GM18511 (cell line): ENCODE measurements at regions not wholly inside any gene's neighbourhood (a gene's known extent, or its start where the extent isn't known, plus 50 kb on each side); places are given as distances from the start of the nearest gene placed in this dataset.

Experiments
- ATAC-seq: cut with Tn5 transposase; IDR thresholded peaks from one replicate; pipeline ENCODE4 v1.9.1; 2021; ENCODE audit warnings: mild to moderate bottlenecking, moderate library complexity; ENCODE audit not compliant: unreplicated experiment

GRCh38 chr7:123060446-123060845 lies 64.9 kb upstream of the TAS2R16 start:
- ATAC-seq = no peak

DNA sequence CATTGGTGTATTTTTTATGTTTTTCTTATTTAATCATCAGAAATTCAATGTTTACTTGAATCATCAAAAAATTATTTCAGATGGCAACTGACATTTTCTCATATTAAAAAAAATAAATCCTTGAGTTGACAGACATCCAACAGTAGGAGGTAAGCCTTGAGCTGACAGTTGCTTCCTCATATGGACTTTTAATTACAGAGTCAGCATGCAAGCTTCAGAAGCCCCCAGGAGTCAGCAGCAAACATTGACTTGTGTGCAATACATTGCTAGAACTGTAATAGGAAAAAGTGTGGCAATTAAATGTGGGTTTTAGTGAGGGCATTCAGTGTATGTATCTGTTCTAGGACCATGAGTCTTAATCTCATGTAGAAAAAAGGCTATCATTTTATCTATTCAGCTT lies 62.4 kb upstream of the TAS2R16 start:
- no peak for ATAC-seq

DNA sequence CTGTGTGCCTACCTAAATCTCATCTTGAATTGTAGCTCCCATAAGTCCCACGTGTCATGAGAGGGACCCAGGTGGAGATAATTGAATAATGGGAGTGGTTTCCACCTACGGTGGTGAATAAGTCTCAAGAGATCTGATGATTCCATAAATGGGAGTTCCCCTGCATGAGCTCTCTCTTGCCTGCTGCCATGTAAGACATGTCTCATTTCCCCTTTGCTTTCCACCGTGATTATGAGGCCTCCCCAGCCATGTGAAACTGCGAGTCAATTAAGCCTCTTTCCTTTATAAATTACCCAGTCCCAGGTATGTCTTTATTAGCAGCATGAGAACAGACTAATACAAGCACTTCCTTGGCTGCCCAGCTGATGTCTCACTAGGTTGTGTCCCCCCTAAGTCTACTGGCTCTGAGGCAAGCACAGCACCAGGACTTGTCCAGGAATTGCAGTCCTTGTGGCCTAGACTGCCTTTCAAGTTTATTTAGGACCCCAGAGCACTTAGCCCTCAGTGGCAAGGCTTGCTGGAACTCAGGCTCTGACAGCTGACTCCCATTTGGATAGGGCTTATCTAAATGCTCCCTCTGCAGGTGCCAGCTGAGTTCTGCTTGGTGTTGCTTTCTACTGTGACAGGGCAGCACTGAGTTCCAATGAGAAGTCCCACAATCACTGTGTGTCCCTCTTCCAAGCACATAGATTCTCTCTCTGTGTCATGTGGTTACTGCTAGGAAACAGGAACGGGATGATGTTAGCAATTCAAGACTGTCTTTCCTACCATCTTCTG lies 59.0 kb upstream of the TAS2R16 start:
- peak; percentile 56 for ATAC-seq

GRCh38 chr7:123051916-123052315 lies 56.4 kb upstream of the TAS2R16 start:
- ATAC-seq = no peak

GRCh38 chr7:123047955-123048354 lies 52.5 kb upstream of the TAS2R16 start:
- no peak for ATAC-seq
